Glutamatergic neuron (in vitro differentiated cells): ENCODE measurements at regions not wholly inside any gene's neighbourhood (a gene's known extent, or its start where the extent isn't known, plus 50 kb on each side); places are given as distances from the start of the nearest gene placed in this dataset.
"Not testable (repeated sequence)": the region's sequence is repeated elsewhere in the genome, so short reads cannot be mapped to it uniquely, and the experiment has no call there.

ENCODE experiments used
- DNase-seq: peaks from one replicate; pipeline ENCODE4 v3.0.0; 2022
- H3K27ac Mint-ChIP-seq: one replicate; pipeline ENCODE4 v1.8.0; 2020; ENCODE audit warnings: mild to moderate bottlenecking, mixed read lengths, inconsistent platforms; ENCODE audit not compliant: unreplicated experiment
- H3K27me3 Mint-ChIP-seq: one replicate; pipeline ENCODE4 v1.8.0; 2020; ENCODE audit warnings: mild to moderate bottlenecking, moderate library complexity, mixed read lengths, inconsistent platforms; ENCODE audit not compliant: unreplicated experiment
- H3K36me3 Mint-ChIP-seq: one replicate; pipeline ENCODE4 v1.8.0; 2020; ENCODE audit warnings: mild to moderate bottlenecking, mixed read lengths, inconsistent platforms; ENCODE audit not compliant: unreplicated experiment
- H3K4me1 Mint-ChIP-seq: one replicate; pipeline ENCODE4 v1.8.0; 2020; ENCODE audit warnings: mild to moderate bottlenecking, low read depth, mixed read lengths, inconsistent platforms; ENCODE audit not compliant: unreplicated experiment
- H3K4me3 Mint-ChIP-seq: one replicate; pipeline ENCODE4 v1.8.0; 2020; ENCODE audit warnings: mild to moderate bottlenecking, mixed read lengths, inconsistent platforms; ENCODE audit not compliant: unreplicated experiment
- H3K9me3 Mint-ChIP-seq: one replicate; pipeline ENCODE4 v1.8.0; 2020; ENCODE audit warnings: mild to moderate bottlenecking, moderate library complexity, mixed read lengths, inconsistent platforms; ENCODE audit not compliant: unreplicated experiment
- CTCF ChIP-seq: fragments of 200-600 bp; sonication (generic); IDR thresholded peaks from one replicate; pipeline ENCODE4 v1.5.0; 2021; ENCODE audit not compliant: partially characterized antibody, unreplicated experiment

- Mint-ChIP-seq H3K9me3 (no peaks in the 10 kb centered on the region), H3K4me1 (no peaks in the 10 kb centered on the region), H3K4me3 (no peak overlapping the region), H3K27me3 (no peaks in the 10 kb centered on the region), H3K36me3 (no peaks in the 10 kb centered on the region), H3K27ac (no peak overlapping the region)
- DNase-seq = no peak
- no peak for TF ChIP-seq CTCF
These were observed 243.3 kb upstream of the RARB start for GRCh38 chr3:25184641-25185250.

GRCh38 chr3:25191673-25192072, 236.4 kb upstream of the RARB start:
- H3K4me3 Mint-ChIP-seq = no peak overlapping the region
- no peak for TF ChIP-seq CTCF
- H3K27me3 Mint-ChIP-seq = no peaks in the 10 kb centered on the region
- no peaks in the 10 kb centered on the region for H3K4me1 Mint-ChIP-seq
- no peaks in the 10 kb centered on the region for H3K36me3 Mint-ChIP-seq
- no peak for DNase-seq
- peaks cover 1% of the 10 kb centered on the region for H3K9me3 Mint-ChIP-seq
- no peak overlapping the region for H3K27ac Mint-ChIP-seq

- H3K27ac Mint-ChIP-seq = peak overlapping the region; percentile 22
- H3K4me1 Mint-ChIP-seq, H3K9me3 Mint-ChIP-seq, H3K36me3 Mint-ChIP-seq, H3K4me3 Mint-ChIP-seq, DNase-seq, H3K27me3 Mint-ChIP-seq: not testable (repeated sequence)
These were observed 228.5 kb upstream of the RARB start for GRCh38 chr3:25199567-25199966.

GRCh38 chr3:25212736-25213135, 215.3 kb upstream of the RARB start:
- Mint-ChIP-seq H3K4me3 (no peak overlapping the region), H3K9me3 (peaks cover 4% of the 10 kb centered on the region), H3K27me3 (peaks cover 2% of the 10 kb centered on the region), H3K36me3 (no peaks in the 10 kb centered on the region), H3K4me1 (no peaks in the 10 kb centered on the region), H3K27ac (no peak overlapping the region)
- no peak for TF ChIP-seq CTCF
- no peak for DNase-seq

- H3K27me3 Mint-ChIP-seq = peaks cover 1% of the 10 kb centered on the region
- H3K4me1 Mint-ChIP-seq = no peaks in the 10 kb centered on the region
- H3K4me3 Mint-ChIP-seq = no peak overlapping the region
- no peaks in the 10 kb centered on the region for H3K36me3 Mint-ChIP-seq
- H3K27ac Mint-ChIP-seq = no peak overlapping the region
- no peak for DNase-seq
- H3K9me3 Mint-ChIP-seq = peaks cover 4% of the 10 kb centered on the region
- no peak for TF ChIP-seq CTCF
These were observed 214.0 kb upstream of the RARB start for GRCh38 chr3:25214034-25214433.

GRCh38 chr3:25218362-25218761, 209.7 kb upstream of the RARB start:
- Mint-ChIP-seq H3K9me3 (no peaks in the 10 kb centered on the region), H3K4me1 (no peaks in the 10 kb centered on the region), H3K27ac (no peak overlapping the region), H3K27me3 (no peaks in the 10 kb centered on the region), H3K36me3 (no peaks in the 10 kb centered on the region), H3K4me3 (no peak overlapping the region)
- TF ChIP-seq CTCF = no peak
- no peak for DNase-seq
